HUES64 (cell line): ENCODE measurements at regions not wholly inside any gene's neighbourhood (a gene's known extent, or its start where the extent isn't known, plus 50 kb on each side); places are given as distances from the start of the nearest gene placed in this dataset.
"Not testable (repeated sequence)": the region's sequence is repeated elsewhere in the genome, so short reads cannot be mapped to it uniquely, and the experiment has no call there.

Source experiments
- H3K27ac ChIP-seq: 2 replicates; pipeline ENCODE4 v1.7.0; 2013; ENCODE audit warnings: low read depth, low read length, inconsistent platforms
- H3K27me3 ChIP-seq: 2 replicates; pipeline ENCODE4 v1.6.1; 2013; ENCODE audit warnings: mild to moderate bottlenecking, low read length; ENCODE audit not compliant: insufficient read depth
- H3K36me3 ChIP-seq: 2 replicates; pipeline ENCODE4 v1.6.1; 2013; ENCODE audit warnings: mild to moderate bottlenecking, low read length; ENCODE audit not compliant: insufficient read depth
- H3K4me1 ChIP-seq: 2 replicates; pipeline ENCODE4 v1.6.1; 2013; ENCODE audit warnings: mild to moderate bottlenecking, low read length, moderate library complexity; ENCODE audit not compliant: insufficient read depth
- H3K4me3 ChIP-seq: 2 replicates; pipeline ENCODE4 v1.5.1; 2013; ENCODE audit warnings: mild to moderate bottlenecking, low read length, moderate library complexity
- H3K9ac ChIP-seq: 2 replicates; pipeline ENCODE4 v1.6.1; 2013; ENCODE audit warnings: mild to moderate bottlenecking, low read depth, low read length
- H3K9me3 ChIP-seq: 2 replicates; pipeline ENCODE4 v1.6.1; 2013; ENCODE audit warnings: low read depth, low read length; ENCODE audit not compliant: insufficient read depth
- WGBS: fragments of 150-250, 120-280 bp; methylation state at CpG from one replicate; pipeline ENCODE4 v1.1.7; 2013; ENCODE audit warnings: missing lambda C conversion rate; 5-methylcytosine and 5-hydroxymethylcytosine counted together

DNA sequence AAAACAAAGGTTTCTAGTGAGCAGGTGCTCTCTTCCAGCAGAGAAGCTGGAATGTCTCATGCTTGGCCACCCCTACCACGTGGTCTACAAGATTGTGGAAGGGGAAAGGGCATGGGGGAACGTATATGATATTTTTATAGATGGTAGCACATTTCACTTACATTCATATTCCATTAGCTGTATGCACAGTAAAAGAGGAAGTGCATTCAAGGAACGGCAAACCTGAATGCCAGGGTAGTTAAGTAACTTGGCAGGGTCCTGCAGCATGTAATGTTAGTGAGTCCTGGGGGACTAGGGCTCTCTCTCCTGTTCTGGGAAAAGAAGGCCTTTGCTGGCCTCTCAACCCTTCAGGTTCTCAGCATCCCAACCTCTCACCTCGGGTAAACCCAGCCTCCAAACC, 319.5 kb upstream of the NBPF12 start:
- H3K27me3 ChIP-seq, H3K4me1 ChIP-seq, H3K36me3 ChIP-seq, H3K9me3 ChIP-seq, H3K4me3 ChIP-seq, H3K27ac ChIP-seq, H3K9ac ChIP-seq: not testable (repeated sequence)
- WGBS = no CpG with 5 or more reads among the region's 4 CpGs

- not testable (repeated sequence) for H3K9me3 ChIP-seq, H3K27ac ChIP-seq, H3K9ac ChIP-seq, H3K4me1 ChIP-seq, H3K36me3 ChIP-seq, H3K27me3 ChIP-seq, H3K4me3 ChIP-seq
Observed at GRCh38 chr1:146604681-146605080, 333.4 kb upstream of the NBPF12 start.

- H3K4me1 ChIP-seq, H3K9me3 ChIP-seq, H3K27me3 ChIP-seq, H3K27ac ChIP-seq, H3K9ac ChIP-seq, H3K4me3 ChIP-seq, H3K36me3 ChIP-seq: not testable (repeated sequence)
- WGBS = no CpG with 5 or more reads among the region's 3 CpGs
Observed at GRCh38 chr1:146600720-146601307, 337.3 kb upstream of the NBPF12 start.

GRCh38 chr1:146599906-146600305, 338.2 kb upstream of the NBPF12 start:
- H3K4me3 ChIP-seq, H3K9ac ChIP-seq, H3K27ac ChIP-seq, H3K4me1 ChIP-seq, H3K9me3 ChIP-seq, H3K36me3 ChIP-seq, H3K27me3 ChIP-seq: not testable (repeated sequence)
- WGBS = no CpG with 5 or more reads among the region's 3 CpGs

GRCh38 chr1:146581229-146581628, 352.4 kb upstream of the NOTCH2NLA start:
- not testable (repeated sequence) for H3K4me1 ChIP-seq, H3K27me3 ChIP-seq, H3K9me3 ChIP-seq, H3K27ac ChIP-seq, H3K4me3 ChIP-seq, H3K36me3 ChIP-seq, H3K9ac ChIP-seq
- 88% methylated on average over 1 of the region's 1 CpG for WGBS

DNA sequence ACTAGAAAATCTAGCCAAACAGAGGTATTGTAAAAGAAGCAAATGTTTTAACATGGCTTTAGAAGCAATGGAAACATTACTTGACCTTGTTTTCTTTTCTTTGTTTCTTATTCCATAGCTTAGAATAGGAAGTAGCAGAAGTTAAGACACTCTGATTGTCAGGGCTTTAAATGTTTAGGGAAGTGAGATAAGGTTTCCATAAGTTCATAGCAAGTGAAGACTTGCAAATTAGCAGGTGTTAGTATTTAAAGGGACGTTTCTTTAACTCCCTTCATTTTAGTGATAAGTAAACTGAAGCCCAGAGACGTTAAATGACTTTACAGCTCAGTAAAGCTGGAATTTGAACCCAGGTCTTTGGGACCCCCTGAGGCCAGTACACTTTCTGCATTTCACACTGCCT, 338.7 kb upstream of the NOTCH2NLA start:
- not testable (repeated sequence) for H3K36me3 ChIP-seq, H3K9ac ChIP-seq, H3K4me1 ChIP-seq, H3K4me3 ChIP-seq, H3K27me3 ChIP-seq, H3K9me3 ChIP-seq, H3K27ac ChIP-seq
- WGBS = no CpG with 5 or more reads among the region's 2 CpGs

DNA sequence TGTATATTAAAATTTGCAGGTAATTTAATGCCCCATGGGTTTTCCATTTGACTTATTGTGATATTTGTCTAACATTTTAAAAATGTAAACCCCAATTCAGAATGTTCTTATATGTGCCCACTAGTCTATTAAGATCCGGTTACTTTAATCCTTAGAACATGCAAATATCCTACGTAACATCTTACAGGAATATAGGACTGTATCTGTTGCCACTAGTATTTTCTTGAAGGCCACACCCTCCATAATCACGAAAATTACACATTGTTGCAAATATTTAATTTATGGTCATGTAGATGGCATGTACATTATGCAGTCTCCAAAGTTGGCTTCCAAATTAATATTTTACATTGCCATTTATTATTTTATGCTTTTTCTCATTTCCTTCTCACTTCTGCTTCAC, 329.2 kb upstream of the NOTCH2NLA start:
- H3K9me3 ChIP-seq, H3K4me1 ChIP-seq, H3K27ac ChIP-seq, H3K27me3 ChIP-seq, H3K36me3 ChIP-seq, H3K4me3 ChIP-seq, H3K9ac ChIP-seq: not testable (repeated sequence)
- WGBS = no CpG with 5 or more reads among the region's 3 CpGs

- H3K4me1 ChIP-seq = not testable (repeated sequence)
- no CpG with 5 or more reads among the region's 7 CpGs for WGBS
Observed at GRCh38 chr1:146556405-146556804, 327.6 kb upstream of the NOTCH2NLA start.

GRCh38 chr1:146552414-146552813, 323.6 kb upstream of the NOTCH2NLA start:
- H3K27me3 ChIP-seq, H3K9ac ChIP-seq: not testable (repeated sequence)

More at GRCh38 chr1:146556405-146556804, 327.6 kb upstream of the NOTCH2NLA start:
- H3K36me3 ChIP-seq, H3K9me3 ChIP-seq, H3K4me3 ChIP-seq, H3K27me3 ChIP-seq, H3K9ac ChIP-seq: not testable (repeated sequence)
- peak overlapping the region; percentile 67; the same call in 1 of the 2 replicates for H3K27ac ChIP-seq

GRCh38 chr1:146548684-146549083, 319.9 kb upstream of the NOTCH2NLA start:
- 96% methylated on average over 5 of the region's 9 CpGs for WGBS
- H3K9ac ChIP-seq = not testable (repeated sequence)

More at GRCh38 chr1:146552414-146552813, 323.6 kb upstream of the NOTCH2NLA start:
- WGBS = no CpG with 5 or more reads among the region's 3 CpGs
- not testable (repeated sequence) for H3K4me3 ChIP-seq, H3K4me1 ChIP-seq, H3K27ac ChIP-seq, H3K36me3 ChIP-seq, H3K9me3 ChIP-seq

DNA sequence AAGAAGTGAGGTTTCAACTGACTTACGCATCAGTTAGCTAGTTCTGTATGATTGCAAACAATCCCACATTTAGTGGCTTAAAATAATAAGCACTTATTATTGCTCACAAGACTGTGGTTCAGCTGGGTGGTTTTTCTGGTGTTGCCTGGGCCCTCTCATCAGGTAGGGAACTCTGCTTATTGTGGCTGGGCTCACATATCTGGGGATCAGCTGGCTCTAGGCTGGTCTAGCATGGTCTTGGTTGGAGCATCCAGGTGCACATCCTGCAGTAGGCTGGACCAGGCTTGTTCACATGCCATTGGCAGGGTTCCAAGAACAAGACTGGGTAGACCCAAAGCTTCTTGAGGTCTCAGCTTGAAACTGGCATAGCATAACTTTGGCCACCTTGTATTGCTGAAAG, 317.4 kb upstream of the NOTCH2NLA start:
- not testable (repeated sequence) for H3K9ac ChIP-seq, H3K4me3 ChIP-seq, H3K27me3 ChIP-seq, H3K4me1 ChIP-seq, H3K36me3 ChIP-seq, H3K27ac ChIP-seq, H3K9me3 ChIP-seq
- no CpG with 5 or more reads among the region's 1 CpG for WGBS

More at GRCh38 chr1:146548684-146549083, 319.9 kb upstream of the NOTCH2NLA start:
- not testable (repeated sequence) for H3K27me3 ChIP-seq, H3K4me1 ChIP-seq, H3K9me3 ChIP-seq, H3K4me3 ChIP-seq, H3K36me3 ChIP-seq, H3K27ac ChIP-seq

DNA sequence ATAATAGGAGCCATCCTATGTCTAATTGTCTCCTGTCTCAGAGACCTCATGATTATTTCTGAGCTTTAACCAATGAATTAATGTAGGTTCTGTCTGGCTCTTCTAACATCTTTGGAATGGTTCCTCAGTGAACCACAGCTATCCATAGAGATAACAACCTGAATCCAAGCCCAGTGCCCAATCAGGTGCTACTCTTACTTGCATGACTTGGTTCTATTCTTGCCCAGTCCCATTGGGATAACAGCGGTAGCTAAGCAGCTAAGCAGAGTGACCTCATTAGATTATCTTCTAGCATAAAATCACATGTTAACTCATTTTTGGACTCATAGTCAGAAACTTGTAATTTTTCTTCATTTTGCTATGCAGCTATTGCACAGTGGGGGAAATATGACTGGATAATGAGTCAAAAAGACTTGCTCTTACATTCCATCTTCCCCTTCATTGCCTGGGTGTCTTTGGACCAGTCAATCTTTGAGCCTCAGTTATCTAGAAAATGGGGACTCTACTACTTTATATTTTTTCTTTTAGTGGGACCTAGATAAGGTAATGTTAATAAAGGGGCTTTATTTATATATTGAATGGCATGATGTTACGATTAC, 309.1 kb upstream of the NOTCH2NLA start:
- WGBS = no CpG with 5 or more reads among the region's 2 CpGs
- H3K27me3 ChIP-seq, H3K27ac ChIP-seq, H3K36me3 ChIP-seq, H3K9ac ChIP-seq, H3K9me3 ChIP-seq, H3K4me3 ChIP-seq, H3K4me1 ChIP-seq: not testable (repeated sequence)
